ENCODE measurements at regions not wholly inside any gene's neighbourhood (a gene's known extent, or its start where the extent isn't known, plus 50 kb on each side); places are given as distances from the start of the nearest gene placed in this dataset.

GRCh38 chr4:31193521-31193920 lies 473.4 kb downstream of the PCDH7 start:
- TF ChIP-seq POLR2AphosphoS5 (IDR thresholded peaks at IDR 0.05) = no peak
- no peak for TF ChIP-seq CTCF (IDR thresholded peaks at IDR 0.05)
